GM12878 (cell line): ENCODE measurements at regions not wholly inside any gene's neighbourhood (a gene's known extent, or its start where the extent isn't known, plus 50 kb on each side); places are given as distances from the start of the nearest gene placed in this dataset.

ENCODE experiments used
- CTCF ChIP-seq, 3 experiments: IDR thresholded peaks in 2 of 3; conservative IDR thresholded peaks in 1 of 3; 2 replicates each; pipeline ENCODE4 v1.5.1; 2011; ENCODE audit warnings: low read depth in 3 of 3, low read length in 3 of 3, mild to moderate bottlenecking in 3 of 3, control low read depth in 2 of 3, moderate library complexity in 2 of 3, inconsistent platforms in 1 of 3, mixed read lengths in 1 of 3; ENCODE audit not compliant: control insufficient read depth in 2 of 3, insufficient read depth in 1 of 3; ENCODE audit errors: extremely low read depth in 1 of 3
- E2F8 ChIP-seq: fragments of 450-650 bp; IDR thresholded peaks from 2 replicates; pipeline ENCODE4 v1.6.1; 2018; ENCODE audit warnings: mild to moderate bottlenecking, low read depth, moderate library complexity; ENCODE audit not compliant: partially characterized antibody
- E4F1 ChIP-seq: fragments of 450-650 bp; IDR thresholded peaks from 2 replicates; pipeline ENCODE4 v1.6.1; 2018; ENCODE audit warnings: borderline replicate concordance, mild to moderate bottlenecking; ENCODE audit not compliant: partially characterized antibody
- EP300 ChIP-seq, 2 experiments: fragments of 150-350 bp in 1 of 2; IDR thresholded peaks; 2 replicates each; pipeline ENCODE4 v1.6.1; 2011 to 2012; ENCODE audit warnings: low read depth in 2 of 2, low read length in 2 of 2, borderline replicate concordance in 1 of 2, improper control_type of control experiment in 1 of 2, inconsistent platforms in 1 of 2; ENCODE audit not compliant: control insufficient read depth in 1 of 2
- FOS ChIP-seq: IDR thresholded peaks from 3 replicates; pipeline ENCODE4 v1.6.1; 2011; ENCODE audit warnings: borderline replicate concordance; ENCODE audit not compliant: insufficient read length; ENCODE audit errors: extremely low read depth
- KDM1A ChIP-seq: fragments of 200-600 bp; sonication (generic); IDR thresholded peaks from 2 replicates; pipeline ENCODE4 v1.6.1; 2016; ENCODE audit warnings: borderline replicate concordance
- NFYB ChIP-seq: IDR thresholded peaks from 2 replicates; pipeline ENCODE4 v1.6.1; 2011; ENCODE audit warnings: low read depth, mild to moderate bottlenecking, low read length, improper control_type of control experiment, moderate library complexity; ENCODE audit not compliant: insufficient read depth
- PBX3 ChIP-seq: IDR thresholded peaks from 2 replicates; pipeline ENCODE4 v1.6.1; 2011; ENCODE audit warnings: mild to moderate bottlenecking, low read depth, low read length, moderate library complexity; ENCODE audit not compliant: insufficient replicate concordance
- POLR2A ChIP-seq: IDR thresholded peaks from 2 replicates; pipeline ENCODE4 v1.6.1; 2011; ENCODE audit warnings: low read depth, mild to moderate bottlenecking, low read length
- POLR2AphosphoS5 ChIP-seq: IDR thresholded peaks from 2 replicates; pipeline ENCODE4 v1.6.1; 2011; ENCODE audit warnings: mild to moderate bottlenecking, low read length, inconsistent platforms
- REST ChIP-seq: IDR thresholded peaks from 2 replicates; pipeline ENCODE4 v1.6.1; 2012; ENCODE audit warnings: mild to moderate bottlenecking, low read depth, low read length
- SIN3A ChIP-seq: IDR thresholded peaks from 2 replicates; pipeline ENCODE4 v1.6.1; 2012; ENCODE audit warnings: low read depth, low read length, improper control_type of control experiment

GRCh38 chr9:107942291-107942690, 452.7 kb upstream of the KLF4 start:
- no peak for TF ChIP-seq CTCF (IDR thresholded peaks at IDR 0.05 in 2 of 3, conservative IDR thresholded peaks at IDR 0.05 in 1 of 3; ENCODE audit: control insufficient read depth in 2 of 3, extremely low read depth in 1 of 3, insufficient read depth in 1 of 3, low read depth in 3 of 3, low read length in 3 of 3)
- TF ChIP-seq SIN3A: no peak
- no peak for TF ChIP-seq KDM1A
- no peak for TF ChIP-seq POLR2A
- no peak for TF ChIP-seq PBX3
- TF ChIP-seq REST: no peak
- TF ChIP-seq E4F1: no peak
- TF ChIP-seq FOS: no peak
- no peak for TF ChIP-seq NFYB
- TF ChIP-seq E2F8: no peak
- no peak for TF ChIP-seq EP300 (IDR thresholded peaks at IDR 0.05; ENCODE audit: borderline replicate concordance in 1 of 2, control insufficient read depth in 1 of 2, low read depth in 2 of 2, low read length in 2 of 2)
- TF ChIP-seq POLR2AphosphoS5: no peak
